A549 (cell line): ENCODE measurements at regions not wholly inside any gene's neighbourhood (a gene's known extent, or its start where the extent isn't known, plus 50 kb on each side); places are given as distances from the start of the nearest gene placed in this dataset.

Experiments
- ATAC-seq, 2 experiments: fragments of 200-7000 bp in 1 of 2; fragments of >200 bp in 1 of 2; cut with Nextera tagmentation in 1 of 2; cut with Tn5 transposase in 1 of 2; 3 replicates each; pipeline versions ENCODE4 v1.8.0 to v1.9.1; 2018 to 2020; ENCODE audit warnings: mild to moderate bottlenecking in 1 of 2, moderate library complexity in 1 of 2
- CTCF ChIA-PET: fragments of 300-600 bp; sonication (Branson Sonifier 250); formaldehyde crosslinking; extraction: SDS; loops from one replicate; lab custom pipeline; 2021; ENCODE audit warnings: antibody characterized with exemption, inconsistent platforms; lab: Yijun Ruan, JAX
- POLR2A ChIA-PET: fragments of 350-600 bp; formaldehyde crosslinking; extraction: SDS; loops from one replicate; lab custom pipeline; 2021; ENCODE audit warnings: antibody characterized with exemption, inconsistent platforms; lab: Yijun Ruan, JAX
- DNase-seq, 2 experiments: peaks; one replicate each; pipeline versions ENCODE4 v3.0.0 to v3.0.0-alpha.2; 2011 to 2016; ENCODE audit warnings: low read depth in 1 of 2, low spot score in 1 of 2
- FAIRE-seq: peaks from 2 replicates; lab custom pipeline; 2011; peaks lifted over from hg19 to GRCh38; lab: Jason Lieb, UNC
- H3K27ac ChIP-seq, 2 experiments: fragments of >200 bp; sonication (Bioruptor Twin); formaldehyde crosslinking; 3 replicates each; pipeline ENCODE4 v1.5.1; 2016 to 2017
- H3K4me1 ChIP-seq: fragments of >200 bp; sonication (Bioruptor Twin); formaldehyde crosslinking; 3 replicates; pipeline ENCODE4 v1.6.1; 2016
- H3K4me2 ChIP-seq: fragments of >200 bp; sonication (Bioruptor Twin); formaldehyde crosslinking; 3 replicates; pipeline ENCODE4 v1.6.1; 2016
- H3K4me3 ChIP-seq: fragments of >200 bp; sonication (Bioruptor Twin); formaldehyde crosslinking; 3 replicates; pipeline ENCODE4 v1.5.1; 2016
- H3K9me3 ChIP-seq: fragments of >200 bp; sonication (Bioruptor Twin); formaldehyde crosslinking; 3 replicates; pipeline ENCODE4 v1.6.1; 2016
- ATOH8 ChIP-seq: fragments of 250-450 bp; sonication (Bioruptor Pico); IDR thresholded peaks from 2 replicates; pipeline ENCODE4 v1.5.0; 2020; ENCODE audit warnings: low read depth, mild to moderate bottlenecking, moderate library complexity
- BCL3 ChIP-seq: fragments of >200 bp; sonication (Bioruptor Twin); formaldehyde crosslinking; IDR thresholded peaks from 3 replicates; pipeline ENCODE4 v1.6.1; 2016
- CBX8 ChIP-seq: fragments of 200-600 bp; sonication (generic); IDR thresholded peaks from 2 replicates; pipeline ENCODE4 v1.6.1; 2016
- CTCF ChIP-seq: fragments of >200 bp; sonication (Bioruptor Twin); formaldehyde crosslinking; IDR thresholded peaks from 3 replicates; pipeline ENCODE4 v1.5.1; 2016
- E2F6 ChIP-seq: IDR thresholded peaks from 2 replicates; pipeline ENCODE4 v1.6.1; 2012; ENCODE audit warnings: low read depth, borderline replicate concordance
- EHF ChIP-seq: fragments of 250-450 bp; sonication (Bioruptor Pico); IDR thresholded peaks from 2 replicates; pipeline ENCODE4 v1.5.0; 2020; ENCODE audit warnings: mild to moderate bottlenecking
- GATA3 ChIP-seq: IDR thresholded peaks from 2 replicates; pipeline ENCODE4 v1.6.1; 2012; ENCODE audit warnings: borderline replicate concordance
- HEYL ChIP-seq: fragments of 250-450 bp; sonication (Bioruptor Pico); IDR thresholded peaks from 2 replicates; pipeline ENCODE4 v1.8.0; 2021; ENCODE audit warnings: mild to moderate bottlenecking, moderate library complexity
- HOXB5 ChIP-seq: fragments of 250-450 bp; sonication (Bioruptor Pico); IDR thresholded peaks from 2 replicates; pipeline ENCODE4 v1.5.0; 2020; ENCODE audit warnings: mild to moderate bottlenecking, moderate library complexity
- JUNB ChIP-seq: fragments of >200 bp; sonication (Bioruptor Twin); formaldehyde crosslinking; IDR thresholded peaks from 2 replicates; pipeline ENCODE4 v1.6.1; 2016
- MAFK ChIP-seq: fragments of 450-650 bp; IDR thresholded peaks from 2 replicates; pipeline ENCODE4 v1.6.1; 2014; ENCODE audit not compliant: partially characterized antibody
- NPAS2 ChIP-seq: fragments of 250-450 bp; sonication (Bioruptor Pico); IDR thresholded peaks from 2 replicates; pipeline ENCODE4 v1.8.0; 2022; ENCODE audit warnings: mild to moderate bottlenecking, moderate library complexity, borderline replicate concordance
- POLR2A ChIP-seq: IDR thresholded peaks from 2 replicates; pipeline ENCODE4 v1.6.1; 2012; ENCODE audit warnings: mild to moderate bottlenecking, low read length
- POLR2AphosphoS2 ChIP-seq: conservative IDR thresholded peaks from 2 replicates; pipeline ENCODE4 v1.6.1; 2012; ENCODE audit warnings: low read length, improper control_type of control experiment, inconsistent platforms
- RARB ChIP-seq: fragments of 250-450 bp; sonication (Bioruptor Pico); IDR thresholded peaks from 2 replicates; pipeline ENCODE4 v1.8.0; 2021; ENCODE audit warnings: mild to moderate bottlenecking, moderate library complexity
- RFX5 ChIP-seq: fragments of 450-650 bp; IDR thresholded peaks from 2 replicates; pipeline ENCODE4 v1.7.1; 2014; ENCODE audit warnings: antibody characterized with exemption, mild to moderate bottlenecking, moderate library complexity
- SMC3 ChIP-seq: fragments of >200 bp; sonication (Bioruptor Twin); formaldehyde crosslinking; IDR thresholded peaks from 3 replicates; pipeline ENCODE4 v1.6.1; 2018; ENCODE audit warnings: inconsistent platforms
- SREBF2 ChIP-seq: fragments of 450-650 bp; IDR thresholded peaks from 2 replicates; pipeline ENCODE4 v1.6.1; 2014; ENCODE audit warnings: mild to moderate bottlenecking, moderate library complexity
- TP53 ChIP-seq: fragments of 250-450 bp; sonication (Bioruptor Pico); IDR thresholded peaks from 2 replicates; pipeline ENCODE4 v1.5.0; 2021; ENCODE audit warnings: mild to moderate bottlenecking, moderate library complexity
- ZC3H11A ChIP-seq: fragments of 450-650 bp; IDR thresholded peaks from 2 replicates; pipeline ENCODE4 v1.6.1; 2014; ENCODE audit warnings: antibody characterized with exemption, mild to moderate bottlenecking
- ZNF302 ChIP-seq: fragments of 250-450 bp; sonication (Bioruptor Pico); IDR thresholded peaks from 2 replicates; pipeline ENCODE4 v1.9.0; 2021; ENCODE audit warnings: inconsistent platforms, mild to moderate bottlenecking, moderate library complexity
- ZSCAN20 ChIP-seq: fragments of 250-450 bp; sonication (Bioruptor Pico); IDR thresholded peaks from 2 replicates; pipeline ENCODE4 v1.8.0; 2022; ENCODE audit warnings: mild to moderate bottlenecking, moderate library complexity
- WGBS: methylation state at CpG from one replicate; pipeline ENCODE4 v1.1.6; 2017; ENCODE audit errors: missing lambda C conversion rate; 5-methylcytosine and 5-hydroxymethylcytosine counted together
- TF ChIP-seq, protein P1 (sequence below): IDR thresholded peaks from 2 replicates; pipeline ENCODE4 v1.6.1; 2012

DNA sequence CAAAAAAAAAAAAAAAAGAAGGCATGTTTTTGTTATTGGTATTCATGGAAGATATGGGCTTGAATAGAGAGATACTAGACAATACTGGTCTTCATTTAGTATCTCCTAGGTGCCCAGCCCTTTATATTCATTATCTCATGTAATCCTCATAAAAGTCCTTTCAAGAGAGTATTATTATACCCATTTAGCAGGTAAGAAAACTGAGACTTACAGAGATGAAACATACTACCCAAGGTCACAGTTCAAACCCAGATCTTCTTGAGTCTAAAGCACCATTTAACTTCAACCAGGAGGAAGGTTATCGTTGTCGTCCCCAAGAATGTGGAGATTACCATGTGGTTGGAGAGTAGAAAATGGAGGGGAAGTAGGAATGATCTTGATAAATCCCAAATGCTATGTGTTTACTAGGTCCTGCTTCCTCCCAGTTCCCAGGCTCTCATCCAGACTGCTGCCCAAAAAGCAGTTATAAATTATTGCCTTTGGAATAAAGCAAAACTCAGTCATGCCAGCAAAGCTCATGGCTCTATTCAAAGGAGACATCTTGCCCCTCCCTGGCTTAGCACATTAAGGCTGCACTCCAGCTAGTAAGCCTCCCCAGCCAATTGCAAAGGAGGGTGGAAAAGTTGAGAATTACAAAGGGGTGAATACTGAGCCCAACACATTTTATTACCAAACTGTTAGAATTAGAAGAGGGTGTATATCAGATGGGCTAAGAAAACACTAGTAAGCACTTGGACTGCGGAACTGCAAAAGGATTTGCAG is 163.9 kb downstream of the PIK3R1 start (continued):
- no peak for TF ChIP-seq CTCF
- TF ChIP-seq HOXB5 (CRISPR knock-in tag) = no peak
- no peak for TF ChIP-seq E2F6
- TF ChIP-seq POLR2A = no peak

DNA sequence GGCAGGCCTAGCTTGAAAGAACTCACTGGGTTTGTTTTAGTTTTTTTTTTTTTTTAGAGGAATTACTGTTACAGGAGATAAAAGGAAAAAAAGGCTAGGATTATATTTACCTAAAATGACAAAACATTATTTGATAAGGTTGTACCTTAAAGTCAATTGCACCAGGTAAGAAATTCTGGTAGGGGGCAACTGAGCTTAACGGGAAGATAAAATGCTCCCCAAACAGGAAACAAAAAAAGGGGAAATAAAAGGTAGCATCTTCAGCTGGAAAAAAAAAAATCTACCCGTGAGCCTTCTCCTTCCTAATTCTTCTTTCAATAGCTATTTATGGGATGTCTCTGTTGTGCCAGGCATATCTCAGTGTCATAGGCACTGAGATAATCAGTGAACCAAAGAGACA is 164.5 kb downstream of the PIK3R1 start:
- H3K4me1 ChIP-seq = no peaks in the 10 kb centered on the region
- no peaks in the 10 kb centered on the region for H3K9me3 ChIP-seq
- H3K27ac ChIP-seq = no peak overlapping the region
- POLR2A ChIA-PET = no interaction called here
- H3K4me2 ChIP-seq = no peak overlapping the region
- TF ChIP-seq ATOH8 (CRISPR knock-in tag) = no peak
- no peak for TF ChIP-seq E2F6
- no peak for TF ChIP-seq POLR2AphosphoS2
- TF ChIP-seq GATA3 = no peak
- no peak for TF ChIP-seq TP53 (CRISPR knock-in tag)
- TF ChIP-seq NPAS2 (CRISPR knock-in tag) = no peak
- no peak for TF ChIP-seq HEYL (CRISPR knock-in tag)
- no peak for TF ChIP-seq RARB (CRISPR knock-in tag)
- TF ChIP-seq RFX5 = no peak
- TF ChIP-seq EHF (CRISPR knock-in tag) = no peak
- no peak for TF ChIP-seq MAFK
- TF ChIP-seq SMC3 = no peak
- TF ChIP-seq, protein P1, sequence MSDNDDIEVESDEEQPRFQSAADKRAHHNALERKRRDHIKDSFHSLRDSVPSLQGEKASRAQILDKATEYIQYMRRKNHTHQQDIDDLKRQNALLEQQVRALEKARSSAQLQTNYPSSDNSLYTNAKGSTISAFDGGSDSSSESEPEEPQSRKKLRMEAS = no peak
- no peak for TF ChIP-seq JUNB
- H3K4me3 ChIP-seq = no peak overlapping the region
- WGBS = 64% methylated on average over 2 of the region's 2 CpGs
- CTCF ChIA-PET = interaction anchor here (0.5 to 0.8 kb wide), 3 partner anchors 20 to 1043 kb away, joined by 3 read pairs; no protein-coding TSS in a partner anchor
- ATAC-seq (no peak), FAIRE-seq (no peak), DNase-seq (no peak)

DNA sequence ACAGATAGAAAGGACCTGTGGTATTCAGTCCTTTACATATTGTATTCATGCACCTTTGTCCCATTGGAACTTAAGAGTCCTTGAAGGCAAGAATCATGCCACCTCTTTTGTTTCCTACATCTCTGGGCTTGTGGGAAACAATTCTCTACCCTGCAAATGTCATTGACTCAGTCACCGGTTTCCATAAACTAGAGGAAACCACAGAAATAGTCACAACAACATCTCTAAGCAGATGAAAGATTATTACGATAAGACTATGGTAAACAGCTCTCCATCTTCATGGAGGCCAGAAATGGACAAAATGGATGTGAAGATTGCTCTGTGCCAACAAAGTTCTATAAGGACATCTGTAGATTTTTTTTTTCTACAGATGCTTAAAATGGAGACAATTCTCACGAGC is 165.5 kb downstream of the PIK3R1 start:
- no peak for ATAC-seq
- no peak overlapping the region for H3K4me3 ChIP-seq
- 63% methylated on average over 3 of the region's 3 CpGs for WGBS
- CTCF ChIA-PET = no interaction called here
- no peaks in the 10 kb centered on the region; the same call in 2 of the 3 replicates for H3K9me3 ChIP-seq
- TF ChIP-seq ZC3H11A (no peak), BCL3 (no peak), ZNF302 (no peak), SREBF2 (no peak), CBX8 (no peak), NPAS2 (CRISPR knock-in tag) (no peak), ZSCAN20 (CRISPR knock-in tag) (no peak), GATA3 (no peak)
- TF ChIP-seq, protein P1 = no peak
- no peak overlapping the region for H3K27ac ChIP-seq
- POLR2A ChIA-PET = no interaction called here
- no peak for DNase-seq
- no peak overlapping the region for H3K4me2 ChIP-seq
- H3K4me1 ChIP-seq = no peaks in the 10 kb centered on the region
- no peak for FAIRE-seq
